H1 (cell line): ENCODE measurements at regions not wholly inside any gene's neighbourhood (a gene's known extent, or its start where the extent isn't known, plus 50 kb on each side); places are given as distances from the start of the nearest gene placed in this dataset.

Experiments used
- CTCF ChIA-PET: fragments of 300-600 bp; sonication (Branson Sonifier 250); formaldehyde crosslinking; loops from one replicate; lab custom pipeline; 2021; ENCODE audit not compliant: partially characterized antibody; lab: Charles Lee
- POLR2A ChIA-PET: fragments of 300-600 bp; sonication (Branson Sonifier 250); formaldehyde crosslinking; loops from one replicate; lab custom pipeline; 2021; ENCODE audit warnings: inconsistent platforms; ENCODE audit not compliant: partially characterized antibody; lab: Charles Lee
- DNase-seq, 2 experiments: peaks; one replicate each; pipeline versions ENCODE4 v3.0.0 to v3.0.0-alpha.2; 2010 to 2022; ENCODE audit warnings: low spot score in 2 of 2, low read depth in 1 of 2, mixed read lengths in 1 of 2
- FAIRE-seq: peaks from 2 replicates; lab custom pipeline; 2011; peaks lifted over from hg19 to GRCh38; lab: Jason Lieb, UNC
- H2AFZ ChIP-seq: 2 replicates; pipeline ENCODE4 v1.8.1; 2012; ENCODE audit warnings: low read length, inconsistent platforms
- H2AK5ac ChIP-seq: 2 replicates; pipeline ENCODE4 v1.6.1; 2013; ENCODE audit warnings: low read depth, low read length
- H2BK120ac ChIP-seq: replicated peaks from 2 replicates; pipeline ENCODE3; 2013; ENCODE audit warnings: low read depth, low read length, inconsistent platforms
- H2BK12ac ChIP-seq: 2 replicates; pipeline ENCODE4 v1.6.1; 2013; ENCODE audit warnings: low read depth, low read length
- H2BK15ac ChIP-seq: 2 replicates; pipeline ENCODE4 v1.6.1; 2013; ENCODE audit warnings: low read length
- H2BK20ac ChIP-seq: 2 replicates; pipeline ENCODE4 v1.6.1; 2013; ENCODE audit warnings: low read length
- H2BK5ac ChIP-seq: 2 replicates; pipeline ENCODE4 v1.6.1; 2013; ENCODE audit warnings: low read depth, low read length
- H3K14ac ChIP-seq: 2 replicates; pipeline ENCODE4 v1.6.1; 2013; ENCODE audit warnings: inconsistent platforms; ENCODE audit not compliant: insufficient read length
- H3K18ac ChIP-seq: 2 replicates; pipeline ENCODE4 v1.6.1; 2013; ENCODE audit warnings: low read length; ENCODE audit errors: extremely low read depth
- H3K23ac ChIP-seq: 2 replicates; pipeline ENCODE4 v1.6.1; 2013; ENCODE audit warnings: inconsistent platforms; ENCODE audit not compliant: insufficient read length
- H3K23me2 ChIP-seq: 2 replicates; pipeline ENCODE4 v1.6.1; 2013; ENCODE audit warnings: low read depth, low read length
- H3K27ac ChIP-seq: 2 replicates; pipeline ENCODE4 v1.6.1; 2011; ENCODE audit warnings: low read depth, low read length, inconsistent platforms
- H3K27me3 ChIP-seq, 4 experiments: replicated peaks in 1 of 4; 1 replicate in 1 of 4; 2 replicates in 3 of 4; pipeline versions ENCODE4 v1.6.1 to v1.8.1; 2011 to 2013; ENCODE audit warnings: low read length in 3 of 4, mild to moderate bottlenecking in 3 of 4, inconsistent platforms in 2 of 4, mixed read lengths in 2 of 4, moderate library complexity in 1 of 4; ENCODE audit not compliant: control insufficient read depth in 3 of 4, insufficient read depth in 3 of 4; ENCODE audit errors: extremely low read depth in 1 of 4
- H3K36me3 ChIP-seq, 4 experiments: 2 replicates each; pipeline versions ENCODE4 v1.6.1 to v1.8.1; 2011 to 2013; ENCODE audit warnings: mild to moderate bottlenecking in 4 of 4, low read length in 3 of 4, moderate library complexity in 2 of 4, control low read depth in 1 of 4, inconsistent platforms in 1 of 4; ENCODE audit not compliant: insufficient read depth in 4 of 4, control insufficient read depth in 2 of 4
- H3K4ac ChIP-seq: replicated peaks from 2 replicates; pipeline ENCODE3; 2013; ENCODE audit warnings: low read length, low read depth, mixed read lengths, inconsistent platforms; ENCODE audit not compliant: insufficient read length
- H3K4me1 ChIP-seq, 4 experiments: replicated peaks in 1 of 4; 1 replicate in 1 of 4; 2 replicates in 3 of 4; pipeline versions ENCODE4 v1.6.1 to v1.8.1; 2011 to 2013; ENCODE audit warnings: low read length in 3 of 4, inconsistent platforms in 2 of 4, mixed read lengths in 1 of 4; ENCODE audit not compliant: insufficient read depth in 4 of 4, control insufficient read depth in 3 of 4
- H3K4me2 ChIP-seq, 2 experiments: 2 replicates each; pipeline versions ENCODE4 v1.6.1 to v1.8.1; 2011 to 2013; ENCODE audit warnings: low read depth in 2 of 2, low read length in 2 of 2, control low read depth in 1 of 2, inconsistent platforms in 1 of 2, mild to moderate bottlenecking in 1 of 2; ENCODE audit not compliant: insufficient read depth in 1 of 2
- H3K4me3 ChIP-seq, 4 experiments: fragments of 200-600, 300-600 bp in 1 of 4; sonication (generic), shearing (Covaris generic), sonication (Bioruptor Twin) in 1 of 4; 2 replicates each; pipeline versions ENCODE4 v1.5.1 to v1.8.1; 2011 to 2016; ENCODE audit warnings: low read length in 4 of 4, low read depth in 3 of 4, control low read depth in 2 of 4, inconsistent platforms in 2 of 4, mild to moderate bottlenecking in 2 of 4, mixed read lengths in 1 of 4, moderate library complexity in 1 of 4; ENCODE audit not compliant: insufficient read depth in 2 of 4; ENCODE audit errors: extremely low read depth in 1 of 4
- H3K56ac ChIP-seq: replicated peaks from 2 replicates; pipeline ENCODE3; 2013; ENCODE audit warnings: low read depth, mild to moderate bottlenecking, mixed read lengths, low read length, inconsistent platforms; ENCODE audit not compliant: insufficient read length
- H3K79me1 ChIP-seq: 2 replicates; pipeline ENCODE4 v1.6.1; 2013; ENCODE audit warnings: low read depth, low read length, control low read depth
- H3K79me2 ChIP-seq, 2 experiments: 2 replicates each; pipeline versions ENCODE4 v1.6.1 to v1.8.1; 2012 to 2013; ENCODE audit warnings: low read length in 2 of 2, mild to moderate bottlenecking in 2 of 2, inconsistent platforms in 1 of 2; ENCODE audit not compliant: insufficient read depth in 2 of 2, control insufficient read depth in 1 of 2
- H3K9ac ChIP-seq, 4 experiments: replicated peaks in 1 of 4; 1 replicate in 1 of 4; 2 replicates in 3 of 4; pipeline versions ENCODE4 v1.6.1 to v1.8.1; 2011 to 2013; ENCODE audit warnings: low read depth in 3 of 4, low read length in 3 of 4, control low read depth in 2 of 4, mild to moderate bottlenecking in 2 of 4, moderate library complexity in 2 of 4, inconsistent platforms in 1 of 4; ENCODE audit errors: extremely low read depth in 1 of 4
- H3K9me3 ChIP-seq, 2 experiments: 2 replicates each; pipeline versions ENCODE4 v1.6.1 to v1.8.1; 2012 to 2013; ENCODE audit warnings: mild to moderate bottlenecking in 2 of 2, moderate library complexity in 2 of 2, control low read depth in 1 of 2, inconsistent platforms in 1 of 2, low read depth in 1 of 2, low read length in 1 of 2, mixed read lengths in 1 of 2; ENCODE audit not compliant: insufficient read depth in 2 of 2
- H4K20me1 ChIP-seq, 2 experiments: replicated peaks in 1 of 2; 2 replicates each; pipeline versions ENCODE3 to v1.8.1; 2011 to 2013; ENCODE audit warnings: inconsistent platforms in 2 of 2, low read length in 2 of 2, mild to moderate bottlenecking in 1 of 2; ENCODE audit not compliant: insufficient read depth in 2 of 2, control insufficient read depth in 1 of 2
- H4K5ac ChIP-seq: 2 replicates; pipeline ENCODE4 v1.6.1; 2013; ENCODE audit warnings: low read length, low read depth, mixed read lengths, inconsistent platforms; ENCODE audit not compliant: insufficient read length
- H4K8ac ChIP-seq: 2 replicates; pipeline ENCODE4 v1.8.0; 2013; ENCODE audit warnings: mild to moderate bottlenecking, moderate library complexity, low read length, inconsistent platforms; ENCODE audit not compliant: insufficient read depth; ENCODE audit errors: extremely low read depth
- H4K91ac ChIP-seq: replicated peaks from 2 replicates; pipeline ENCODE3; 2013; ENCODE audit warnings: low read length, mixed read lengths, inconsistent platforms; ENCODE audit not compliant: insufficient read length
- CBX8 ChIP-seq: fragments of 300-800, 300-1000 bp; sonication (generic); IDR thresholded peaks from 2 replicates; pipeline ENCODE4 v1.7.1; 2016; ENCODE audit warnings: low read depth, low read length, borderline replicate concordance
- CEBPB ChIP-seq: IDR thresholded peaks from 2 replicates; pipeline ENCODE4 v1.6.1; 2012; ENCODE audit warnings: low read depth, low read length
- CTBP2 ChIP-seq: IDR thresholded peaks from 2 replicates; pipeline ENCODE4 v1.7.0; 2011; ENCODE audit warnings: borderline replicate concordance, mild to moderate bottlenecking, moderate library complexity, mixed read lengths, low read length; ENCODE audit not compliant: insufficient read depth, insufficient read length
- EZH2 ChIP-seq: fragments of 200-600 bp; sonication (generic); IDR thresholded peaks from 2 replicates; pipeline ENCODE4 v1.7.1; 2012; ENCODE audit warnings: low read depth, mild to moderate bottlenecking, moderate library complexity, low read length, inconsistent platforms; ENCODE audit not compliant: severe bottlenecking
- RFX5 ChIP-seq: IDR thresholded peaks from 2 replicates; pipeline ENCODE4 v1.6.1; 2011; ENCODE audit warnings: low read depth, low read length, improper control_type of control experiment, borderline replicate concordance
- WGBS, 2 experiments: shearing (Covaris generic) in 1 of 2; methylation state at CpG; one replicate each; pipeline versions ENCODE4 v1.1.6 to v1.1.7; 2013 to 2015; ENCODE audit warnings: low lambda C conversion rate in 2 of 2, mixed read lengths in 2 of 2, inconsistent platforms in 1 of 2, low coverage in 1 of 2, missing lambda C conversion rate in 1 of 2; ENCODE audit not compliant: insufficient replicate concordance in 2 of 2, insufficient coverage in 1 of 2, insufficient read length in 1 of 2; ENCODE audit errors: extremely low coverage in 1 of 2, missing lambda C conversion rate in 1 of 2; 5-methylcytosine and 5-hydroxymethylcytosine counted together

- Histone ChIP-seq H4K91ac (no peak overlapping the region), H2AFZ (no peak overlapping the region), H3K27ac (no peak overlapping the region), H3K36me3 (no peaks in the 10 kb centered on the region), H3K9ac (no peak overlapping the region), H3K27me3 (no peaks in the 10 kb centered on the region), H3K4me2 (no peak overlapping the region), H2BK12ac (no peak overlapping the region), H3K79me1 (no peaks in the 10 kb centered on the region), H3K23ac (no peak overlapping the region), H4K8ac (no peak overlapping the region), H2BK5ac (no peak overlapping the region), H3K4me1 (no peaks in the 10 kb centered on the region; a peak in 1 of 7 replicates), H2BK20ac (no peak overlapping the region), H3K56ac (no peak overlapping the region), H3K18ac (no peak overlapping the region), H4K20me1 (no peaks in the 10 kb centered on the region), H2BK15ac (no peak overlapping the region), H3K23me2 (no peaks in the 10 kb centered on the region), H3K79me2 (no peaks in the 10 kb centered on the region), H2BK120ac (no peak overlapping the region), H4K5ac (no peak overlapping the region), H3K4me3 (no peak overlapping the region), H3K9me3 (no peaks in the 10 kb centered on the region), H2AK5ac (no peak overlapping the region), H3K4ac (no peak overlapping the region), H3K14ac (no peak overlapping the region)
- DNase-seq, result no peak
- POLR2A ChIA-PET, result interaction anchor here (0.6 kb wide), 1 partner anchor 113 kb away, joined by 3 read pairs; no protein-coding TSS in a partner anchor
- FAIRE-seq, result no peak
- 98% methylated on average over 3 of the region's 3 CpGs; no CpG with 5 or more reads in 1 of the 2 experiments for WGBS, 2 experiments
- CTCF ChIA-PET, result no interaction called here
- TF ChIP-seq EZH2 (no peak), CTBP2 (no peak), RFX5 (no peak), CBX8 (no peak), CEBPB (no peak)
Measured at GRCh38 chr2:12617366-12617765, 99.4 kb upstream of the TRIB2 start.
